Omental fat pad (tissue), 3 donors: ENCODE measurements at regions not wholly inside any gene's neighbourhood (a gene's known extent, or its start where the extent isn't known, plus 50 kb on each side); places are given as distances from the start of the nearest gene placed in this dataset.
"Not testable (repeated sequence)": the region's sequence is repeated elsewhere in the genome, so short reads cannot be mapped to it uniquely, and the experiment has no call there.

ENCODE experiments used
- ATAC-seq: fragments of 150-250 bp; one replicate; pipeline ENCODE4 v1.9.1; 2016; ENCODE audit warnings: mild to moderate bottlenecking, moderate library complexity; ENCODE audit not compliant: low FRiP score
- DNase-seq: peaks from one replicate; pipeline ENCODE4 v3.0.0-alpha.2; 2019; ENCODE audit warnings: low spot score
- TF ChIP-seq, protein P1 (sequence below), 3 donors: fragments of 450-650 bp; IDR thresholded peaks; one replicate each; pipeline ENCODE4 v1.5.1; 2016 to 2017; ENCODE audit warnings: antibody characterized with exemption in 3 of 3, mild to moderate bottlenecking in 3 of 3, moderate library complexity in 2 of 3

DNA sequence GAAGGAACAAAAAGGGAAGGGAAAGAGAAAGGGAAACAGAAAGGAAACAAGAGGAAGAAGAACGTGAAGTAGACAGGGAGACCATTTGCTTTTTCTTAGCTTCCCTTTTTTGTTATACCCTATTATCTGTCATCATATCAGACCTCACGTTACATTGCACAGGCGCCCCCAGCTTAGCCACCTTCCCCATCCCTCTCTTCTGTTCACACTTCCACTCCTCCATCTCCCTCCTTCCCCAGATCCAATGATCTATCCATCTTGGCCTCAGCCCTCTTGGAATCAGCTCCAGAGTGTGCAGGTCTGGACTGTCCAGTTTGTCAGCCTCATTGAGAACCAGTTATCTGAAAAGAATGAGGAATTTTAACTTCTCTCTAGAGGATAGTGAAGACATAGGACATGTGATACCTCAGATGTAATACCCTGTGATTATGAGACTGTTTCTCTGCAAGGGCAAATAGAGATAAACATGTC is 101.1 kb upstream of the ERRFI1 start:
- no peak for DNase-seq
- TF ChIP-seq, protein P1, sequence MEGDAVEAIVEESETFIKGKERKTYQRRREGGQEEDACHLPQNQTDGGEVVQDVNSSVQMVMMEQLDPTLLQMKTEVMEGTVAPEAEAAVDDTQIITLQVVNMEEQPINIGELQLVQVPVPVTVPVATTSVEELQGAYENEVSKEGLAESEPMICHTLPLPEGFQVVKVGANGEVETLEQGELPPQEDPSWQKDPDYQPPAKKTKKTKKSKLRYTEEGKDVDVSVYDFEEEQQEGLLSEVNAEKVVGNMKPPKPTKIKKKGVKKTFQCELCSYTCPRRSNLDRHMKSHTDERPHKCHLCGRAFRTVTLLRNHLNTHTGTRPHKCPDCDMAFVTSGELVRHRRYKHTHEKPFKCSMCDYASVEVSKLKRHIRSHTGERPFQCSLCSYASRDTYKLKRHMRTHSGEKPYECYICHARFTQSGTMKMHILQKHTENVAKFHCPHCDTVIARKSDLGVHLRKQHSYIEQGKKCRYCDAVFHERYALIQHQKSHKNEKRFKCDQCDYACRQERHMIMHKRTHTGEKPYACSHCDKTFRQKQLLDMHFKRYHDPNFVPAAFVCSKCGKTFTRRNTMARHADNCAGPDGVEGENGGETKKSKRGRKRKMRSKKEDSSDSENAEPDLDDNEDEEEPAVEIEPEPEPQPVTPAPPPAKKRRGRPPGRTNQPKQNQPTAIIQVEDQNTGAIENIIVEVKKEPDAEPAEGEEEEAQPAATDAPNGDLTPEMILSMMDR (IDR thresholded peaks at IDR 0.05) = no peak
- ATAC-seq = no peak

GRCh38 chr1:8122477-8123407 is 96.6 kb upstream of the ERRFI1 start:
- TF ChIP-seq, protein P1 (IDR thresholded peaks at IDR 0.05) = no peak
- ATAC-seq = no peak
- DNase-seq = no peak

DNA sequence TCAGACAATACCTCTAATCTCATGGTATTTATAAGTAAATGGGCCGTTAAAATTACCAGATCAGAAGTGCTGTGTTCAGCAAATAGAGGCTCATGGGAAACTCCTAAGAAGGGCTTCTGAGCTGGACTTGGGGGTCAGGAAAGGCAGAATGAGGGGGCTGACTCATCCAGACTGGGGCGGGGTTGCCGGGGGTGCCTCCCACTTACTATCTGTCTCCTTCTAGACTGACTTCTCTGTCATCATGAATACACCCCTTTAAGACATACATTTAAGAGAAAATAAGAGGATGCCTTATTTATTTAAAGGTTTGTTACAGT is 96.0 kb upstream of the ERRFI1 start:
- ATAC-seq (peak; percentile 46), DNase-seq (no peak)
- TF ChIP-seq, protein P1 (IDR thresholded peaks at IDR 0.05) = no peak

DNA sequence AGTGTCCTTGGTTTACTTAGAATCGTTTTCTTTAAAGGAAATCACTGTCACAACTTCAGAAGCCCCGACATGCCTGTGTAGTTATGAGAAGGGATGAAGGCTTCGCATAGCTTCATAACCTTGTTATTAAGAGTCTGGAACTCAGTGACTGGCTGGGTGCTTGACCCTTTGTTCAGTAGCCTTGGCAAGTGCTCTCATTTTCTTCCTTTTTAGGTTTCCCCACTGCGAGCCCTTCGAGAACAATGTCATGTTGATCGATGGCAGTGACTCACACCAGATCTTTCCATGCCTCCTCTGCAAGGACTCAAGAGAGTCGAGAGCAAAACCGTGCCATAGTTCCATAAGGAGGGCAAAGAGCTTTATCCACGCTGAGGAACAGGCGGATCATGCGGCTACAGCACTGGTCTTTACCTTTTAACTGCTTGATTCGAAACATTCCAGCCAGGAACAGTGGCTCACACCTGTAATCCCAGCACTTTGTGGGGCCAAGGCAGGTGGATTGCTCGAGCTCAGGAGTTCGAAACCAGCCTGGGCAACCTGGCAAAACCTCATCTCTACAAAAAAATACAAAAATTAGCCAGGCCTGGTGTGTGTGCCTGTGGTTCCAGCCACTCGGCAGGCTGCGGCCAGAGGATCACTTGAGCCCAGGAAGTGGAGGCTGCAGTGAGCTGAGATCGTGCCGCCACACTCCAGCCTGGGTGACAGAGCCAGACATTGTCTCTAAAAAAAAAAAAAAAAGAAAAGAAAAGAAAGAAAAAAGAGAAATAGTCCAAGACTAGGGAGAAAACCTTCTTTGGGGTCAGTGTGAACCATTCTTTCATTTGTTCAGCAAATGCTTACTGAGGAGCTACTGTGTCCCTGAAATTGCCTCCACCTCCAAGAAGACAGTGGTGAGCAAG is 95.4 kb upstream of the ERRFI1 start:
- TF ChIP-seq, protein P1 (IDR thresholded peaks at IDR 0.05) = no peak
- ATAC-seq (peak; percentile 83), DNase-seq (no peak)

DNA sequence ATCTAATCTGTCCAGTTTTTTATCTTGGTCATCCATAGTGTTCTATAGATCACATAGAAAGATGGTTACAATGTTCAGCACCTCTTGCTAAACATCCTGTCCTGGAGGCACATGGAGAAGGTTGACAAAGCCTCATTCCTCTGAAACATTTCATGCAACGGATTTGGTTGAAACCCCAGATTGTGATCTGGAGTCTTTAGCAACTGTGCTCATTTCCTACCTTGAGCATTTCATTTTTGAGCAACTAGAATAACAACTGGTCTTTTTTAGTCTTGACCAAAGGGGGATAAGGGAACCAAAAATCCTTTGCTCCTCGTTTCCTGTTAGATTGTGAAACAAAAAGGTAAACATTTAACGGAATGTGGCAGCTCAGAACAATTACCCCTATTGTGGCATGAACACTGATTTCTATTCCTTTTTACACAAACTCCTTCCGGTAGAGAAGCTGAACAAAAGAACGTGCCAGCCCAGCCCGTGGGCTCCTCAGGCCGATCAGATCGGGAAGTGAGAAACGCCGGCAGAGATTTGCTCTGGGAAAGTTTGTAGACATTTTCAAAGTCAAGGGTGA is 94.7 kb upstream of the ERRFI1 start:
- DNase-seq (no peak), ATAC-seq (no peak)

DNA sequence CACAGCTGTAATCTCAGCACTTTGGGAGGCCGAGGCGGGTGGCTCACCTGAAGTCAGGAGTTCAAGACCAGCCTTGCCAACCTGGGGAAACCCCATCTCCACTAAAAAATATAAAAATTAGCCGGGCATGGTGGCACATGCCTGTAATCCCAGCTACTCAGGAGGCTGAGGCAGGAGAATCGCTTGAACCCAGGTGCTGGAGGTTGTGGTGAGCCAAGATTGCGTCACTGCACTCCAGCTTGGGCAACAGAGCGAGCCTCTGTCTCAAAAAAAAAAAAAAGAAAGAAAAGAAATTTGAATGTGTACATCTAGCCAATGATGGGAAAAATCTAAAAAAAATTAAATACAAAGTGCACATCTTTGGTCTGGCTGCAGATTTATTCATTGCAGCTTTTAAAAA is 92.6 kb upstream of the ERRFI1 start:
- not testable (repeated sequence) for ATAC-seq, DNase-seq

More for the DNA sequence above, 94.7 kb upstream of the ERRFI1 start:
- TF ChIP-seq, protein P1 (IDR thresholded peaks at IDR 0.05) = no peak

DNA sequence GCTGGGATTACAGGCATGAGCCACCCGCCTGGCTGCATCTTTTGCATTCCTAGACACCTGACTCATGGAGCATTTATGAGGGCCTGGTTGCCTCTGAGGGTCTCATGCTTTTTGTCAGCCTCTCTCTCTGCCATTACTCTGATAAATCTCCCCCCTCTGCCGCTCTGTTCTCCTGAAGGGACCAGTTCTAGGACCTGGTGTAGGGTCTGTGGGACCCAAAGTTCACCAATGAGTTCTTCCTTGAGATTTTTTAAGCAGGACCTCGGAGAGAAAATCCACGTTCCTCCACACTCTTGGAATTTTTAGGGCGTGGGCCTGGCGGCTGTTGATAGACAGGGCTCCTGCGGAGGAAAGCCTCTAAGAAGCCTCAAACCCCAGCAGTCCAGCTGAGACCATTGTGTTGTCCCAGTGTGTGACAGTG is 91.9 kb upstream of the ERRFI1 start:
- no peak for ATAC-seq
- no peak for DNase-seq
- TF ChIP-seq, protein P1 (IDR thresholded peaks at IDR 0.05) = no peak
